NCI-H1092 treated with DMSO at 0.1 percent for 48 hours (cell line): ENCODE measurements at regions not wholly inside any gene's neighbourhood (a gene's known extent, or its start where the extent isn't known, plus 50 kb on each side); places are given as distances from the start of the nearest gene placed in this dataset.
A peak's percentile ranks its signal among the peaks of the same experiment; 100 is the strongest.

Experiments
- DNase-seq: peaks from one replicate; lab custom pipeline; 2025; lab: John Stamatoyannopoulos, UW

GRCh38 chr1:29744684-29745490, 508.6 kb downstream of the PTPRU start:
- no peak for DNase-seq

- no peak for DNase-seq
Measured at GRCh38 chr1:29743931-29744330, 507.6 kb downstream of the PTPRU start.

- no peak for DNase-seq
Measured at GRCh38 chr1:29743264-29743663, 506.9 kb downstream of the PTPRU start.

GRCh38 chr1:29739176-29739575, 502.9 kb downstream of the PTPRU start:
- no peak for DNase-seq

- DNase-seq = no peak
Measured at GRCh38 chr1:29736582-29737188, 500.4 kb downstream of the PTPRU start.

- no peak for DNase-seq
Measured at GRCh38 chr1:29732453-29732852, 496.1 kb downstream of the PTPRU start.

GRCh38 chr1:29730623-29731022, 494.3 kb downstream of the PTPRU start:
- no peak for DNase-seq

GRCh38 chr1:29729281-29729680, 493.0 kb downstream of the PTPRU start:
- DNase-seq = no peak

- DNase-seq = no peak
Measured at GRCh38 chr1:29728703-29729102, 492.4 kb downstream of the PTPRU start.

- DNase-seq = no peak
Measured at GRCh38 chr1:29725262-29725661, 488.9 kb downstream of the PTPRU start.

GRCh38 chr1:29722598-29722997, 486.3 kb downstream of the PTPRU start:
- no peak for DNase-seq

GRCh38 chr1:29719253-29719652, 482.9 kb downstream of the PTPRU start:
- DNase-seq = no peak

- no peak for DNase-seq
Measured at GRCh38 chr1:29718791-29719190, 482.5 kb downstream of the PTPRU start.

- no peak for DNase-seq
Measured at GRCh38 chr1:29716306-29716705, 480.0 kb downstream of the PTPRU start.

- DNase-seq = peak; percentile 3
Measured at GRCh38 chr1:29713857-29714256, 477.5 kb downstream of the PTPRU start.

- DNase-seq = no peak
Measured at GRCh38 chr1:29712801-29713200, 476.5 kb downstream of the PTPRU start.

- no peak for DNase-seq
Measured at GRCh38 chr1:29712284-29712651, 475.9 kb downstream of the PTPRU start.

- DNase-seq = no peak
Measured at GRCh38 chr1:29711582-29712283, 475.4 kb downstream of the PTPRU start.

- DNase-seq = peak; percentile 67
Measured at GRCh38 chr1:29709704-29710280, 473.5 kb downstream of the PTPRU start.

- DNase-seq = peak; percentile 90
Measured at GRCh38 chr1:29708796-29709703, 472.7 kb downstream of the PTPRU start.

- peak; percentile 71 for DNase-seq
Measured at GRCh38 chr1:29708381-29708780, 472.1 kb downstream of the PTPRU start.

- no peak for DNase-seq
Measured at GRCh38 chr1:29707796-29708195, 471.5 kb downstream of the PTPRU start.
